ENCODE measurements at regions not wholly inside any gene's neighbourhood (a gene's known extent, or its start where the extent isn't known, plus 50 kb on each side); places are given as distances from the start of the nearest gene placed in this dataset.
A peak's percentile ranks its signal among the peaks of the same experiment; 100 is the strongest.

- intact Hi-C loops (cut with DNase I; ENCODE audit: low total_unique reads) = no loop called here
- Histone ChIP-seq H3K4me3 (no peak overlapping the region), H3K9me3 (no peaks in the 10 kb centered on the region), H3K36me3 (ENCODE audit: low read depth, missing control alignments) (no peaks in the 10 kb centered on the region), H3K4me1 (no peaks in the 10 kb centered on the region), H3K27me3 (no peaks in the 10 kb centered on the region), H3K27ac (no peak overlapping the region)
- WGBS, 2 donors = 74 to 78% methylated on average over 2 of the region's 2 CpGs
- DNase-seq = no peak
- no peak for TF ChIP-seq POLR2A (IDR thresholded peaks at IDR 0.05)
- TF ChIP-seq CTCF (IDR thresholded peaks at IDR 0.05) = no peak
Observed at GRCh38 chr13:68174893-68175292, 944.8 kb upstream of the PCDH9 start.

GRCh38 chr13:68173111-68173510, 943.0 kb upstream of the PCDH9 start:
- intact Hi-C loops (cut with DNase I; ENCODE audit: low total_unique reads) = no loop called here
- TF ChIP-seq CTCF (IDR thresholded peaks at IDR 0.05) (no peak), POLR2A (IDR thresholded peaks at IDR 0.05) (no peak)
- no peaks in the 10 kb centered on the region for H3K27me3 ChIP-seq
- no peaks in the 10 kb centered on the region for H3K36me3 ChIP-seq (ENCODE audit: low read depth, missing control alignments)
- DNase-seq = no peak
- whole genome bisulfite sequencing, 2 donors = 86 to 87% methylated on average over 2 of the region's 2 CpGs
- no peak overlapping the region for H3K4me3 ChIP-seq
- no peaks in the 10 kb centered on the region for H3K4me1 ChIP-seq
- H3K9me3 ChIP-seq = no peaks in the 10 kb centered on the region
- no peak overlapping the region for H3K27ac ChIP-seq

- Histone ChIP-seq H3K36me3 (ENCODE audit: low read depth, missing control alignments) (no peaks in the 10 kb centered on the region), H3K4me1 (no peaks in the 10 kb centered on the region), H3K27ac (no peak overlapping the region), H3K27me3 (no peaks in the 10 kb centered on the region), H3K9me3 (no peaks in the 10 kb centered on the region), H3K4me3 (peak overlapping the region; percentile 16 to 39)
- DNase-seq = peak; percentile 33
- WGBS, 2 donors = 45 to 87% methylated on average over 4 to 36 of the region's 37 CpGs
- intact Hi-C loops (cut with DNase I; ENCODE audit: low total_unique reads) = no loop called here
- TF ChIP-seq CTCF (IDR thresholded peaks at IDR 0.05) (no peak), POLR2A (IDR thresholded peaks at IDR 0.05) (no peak)
Observed at GRCh38 chr13:68170961-68171360, 940.8 kb upstream of the PCDH9 start.

- TF ChIP-seq CTCF (IDR thresholded peaks at IDR 0.05) = no peak
- TF ChIP-seq POLR2A (IDR thresholded peaks at IDR 0.05) = no peak
- intact Hi-C loops (cut with DNase I; ENCODE audit: low total_unique reads) = no loop called here
- no peak overlapping the region for H3K27ac ChIP-seq
- no peak overlapping the region for H3K4me3 ChIP-seq
- no peaks in the 10 kb centered on the region for H3K27me3 ChIP-seq
- no peaks in the 10 kb centered on the region for H3K4me1 ChIP-seq
- no peak for DNase-seq
- H3K9me3 ChIP-seq = no peaks in the 10 kb centered on the region
- no peaks in the 10 kb centered on the region for H3K36me3 ChIP-seq (ENCODE audit: low read depth, missing control alignments)
Observed at GRCh38 chr13:68168448-68168847, 938.3 kb upstream of the PCDH9 start.

- WGBS, 2 donors = 83 to 91% methylated on average over 3 of the region's 3 CpGs
- TF ChIP-seq CTCF (IDR thresholded peaks at IDR 0.05) = no peak
- no peak for TF ChIP-seq POLR2A (IDR thresholded peaks at IDR 0.05)
- Histone ChIP-seq H3K9me3 (no peaks in the 10 kb centered on the region), H3K4me3 (no peak overlapping the region), H3K36me3 (ENCODE audit: low read depth, missing control alignments) (no peaks in the 10 kb centered on the region), H3K27ac (no peak overlapping the region), H3K27me3 (no peaks in the 10 kb centered on the region), H3K4me1 (no peaks in the 10 kb centered on the region)
- DNase-seq = no peak
- intact Hi-C loops (cut with DNase I; ENCODE audit: low total_unique reads) = no loop called here
Observed at GRCh38 chr13:68160466-68160865, 930.3 kb upstream of the PCDH9 start.
